CD14-positive monocyte (primary cell): ENCODE measurements at regions not wholly inside any gene's neighbourhood (a gene's known extent, or its start where the extent isn't known, plus 50 kb on each side); places are given as distances from the start of the nearest gene placed in this dataset.

Experiments used
- DNase-seq, 3 donors: peaks; one replicate each; pipeline ENCODE4 v3.0.0-alpha.2; 2011 to 2022
- H2AFZ ChIP-seq: 2 replicates; pipeline ENCODE4 v1.6.0; 2012; ENCODE audit warnings: mild to moderate bottlenecking, low read depth, low read length, inconsistent platforms; ENCODE audit not compliant: insufficient read depth, poor library complexity, severe bottlenecking
- H3K27ac ChIP-seq, 2 donors: 1 replicate in 1 of 2; 2 replicates in 1 of 2; pipeline ENCODE4 v1.5.1; 2012 to 2013; ENCODE audit warnings: low read length in 2 of 2, control low read depth in 1 of 2, inconsistent platforms in 1 of 2, low read depth in 1 of 2, mild to moderate bottlenecking in 1 of 2
- H3K27me3 ChIP-seq, 2 donors: one replicate each; pipeline versions ENCODE4 v1.6.0 to v1.6.1; 2011 to 2013; ENCODE audit warnings: low read length in 2 of 2; ENCODE audit not compliant: control insufficient read depth in 2 of 2, insufficient read depth in 2 of 2
- H3K36me3 ChIP-seq, 2 donors: replicated peaks in 1 of 2; 1 replicate in 1 of 2; 2 replicates in 1 of 2; pipeline versions ENCODE4 v1.5.1 to v1.6.1; 2012 to 2013; ENCODE audit warnings: low read length in 2 of 2, control low read depth in 1 of 2, inconsistent platforms in 1 of 2, mild to moderate bottlenecking in 1 of 2; ENCODE audit not compliant: insufficient read depth in 2 of 2, control insufficient read depth in 1 of 2
- H3K4me1 ChIP-seq, 2 donors: 1 replicate in 1 of 2; 2 replicates in 1 of 2; pipeline versions ENCODE4 v1.5.1 to v1.6.1; 2012 to 2013; ENCODE audit warnings: low read length in 2 of 2, control low read depth in 1 of 2, inconsistent platforms in 1 of 2, mild to moderate bottlenecking in 1 of 2, moderate library complexity in 1 of 2; ENCODE audit not compliant: insufficient read depth in 2 of 2, control insufficient read depth in 1 of 2
- H3K4me2 ChIP-seq: replicated peaks from 2 replicates; pipeline ENCODE3; 2012; ENCODE audit warnings: low read length, moderate library complexity, mild to moderate bottlenecking; ENCODE audit not compliant: poor library complexity, severe bottlenecking; ENCODE audit errors: extremely low read depth
- H3K4me3 ChIP-seq, 3 experiments: fragments of 200-600 bp in 1 of 3; sonication (generic) in 1 of 3; replicated peaks in 1 of 3; 1 replicate in 2 of 3; 2 replicates in 1 of 3; pipeline ENCODE4 v1.5.1; 2011 to 2013; ENCODE audit warnings: low read length in 3 of 3, mild to moderate bottlenecking in 3 of 3, control low read depth in 2 of 3, low read depth in 2 of 3, inconsistent platforms in 1 of 3, moderate library complexity in 1 of 3
- H3K79me2 ChIP-seq: 2 replicates; pipeline ENCODE4 v1.6.0; 2012; ENCODE audit warnings: mild to moderate bottlenecking, control low read depth, inconsistent platforms, low read length, moderate library complexity; ENCODE audit not compliant: insufficient read depth
- H3K9ac ChIP-seq: 2 replicates; pipeline ENCODE4 v1.6.0; 2017; ENCODE audit warnings: low read length, mild to moderate bottlenecking; ENCODE audit not compliant: insufficient read depth, poor library complexity, severe bottlenecking
- H3K9me3 ChIP-seq, 2 donors: replicated peaks in 1 of 2; 1 replicate in 1 of 2; 2 replicates in 1 of 2; pipeline versions ENCODE4 v1.5.1 to v1.6.1; 2012 to 2013; ENCODE audit warnings: low read length in 2 of 2, control low read depth in 1 of 2; ENCODE audit not compliant: control insufficient read depth in 1 of 2, insufficient read depth in 1 of 2
- H4K20me1 ChIP-seq: 2 replicates; pipeline ENCODE4 v1.6.0; 2012; ENCODE audit warnings: mild to moderate bottlenecking, low read length, control low read depth, moderate library complexity; ENCODE audit not compliant: insufficient read depth
- H3K27ac Mint-ChIP-seq, 7 donors: one replicate each; pipeline ENCODE4 v1.8.0; 2020; ENCODE audit warnings: mild to moderate bottlenecking in 7 of 7, mixed read lengths in 7 of 7, moderate library complexity in 6 of 7, inconsistent platforms in 2 of 7
- H3K27me3 Mint-ChIP-seq, 3 donors: one replicate each; pipeline ENCODE4 v1.8.0; 2021 to 2022; ENCODE audit warnings: low read depth in 3 of 3, mild to moderate bottlenecking in 3 of 3, mixed read lengths in 3 of 3, moderate library complexity in 3 of 3, inconsistent platforms in 1 of 3
- H3K36me3 Mint-ChIP-seq, 2 donors: one replicate each; pipeline ENCODE4 v1.8.0; 2020; ENCODE audit warnings: mixed read lengths in 2 of 2, inconsistent platforms in 1 of 2, mild to moderate bottlenecking in 1 of 2
- H3K4me1 Mint-ChIP-seq: one replicate; pipeline ENCODE4 v1.8.0; 2020; ENCODE audit warnings: mild to moderate bottlenecking, mixed read lengths
- H3K4me3 Mint-ChIP-seq, 2 donors: one replicate each; pipeline ENCODE4 v1.8.0; 2020; ENCODE audit warnings: mild to moderate bottlenecking in 2 of 2, mixed read lengths in 2 of 2, moderate library complexity in 1 of 2
- H3K9me3 Mint-ChIP-seq, 7 donors: one replicate each; pipeline ENCODE4 v1.8.0; 2020 to 2022; ENCODE audit warnings: mixed read lengths in 7 of 7, mild to moderate bottlenecking in 6 of 7, moderate library complexity in 6 of 7, inconsistent platforms in 2 of 7
- CTCF ChIP-seq: fragments of 200-600 bp; IDR thresholded peaks from one replicate; pipeline ENCODE4 v1.8.0; 2022; ENCODE audit warnings: antibody characterized with exemption, mild to moderate bottlenecking
- WGBS: methylation state at CpG from one replicate; pipeline ENCODE4 v1.1.5; 2013; ENCODE audit warnings: missing lambda C conversion rate; ENCODE audit not compliant: insufficient coverage; 5-methylcytosine and 5-hydroxymethylcytosine counted together
- intact Hi-C, 2 donors: fragments of 100-400 bp; cut with micrococcal nuclease; formaldehyde crosslinking; loops; one replicate each; pipeline versions ENCODE4 v1.15.0 to v1.15.1; 2023

GRCh38 chr3:194930377-194931204 is 244.9 kb downstream of the FAM43A start:
- Histone ChIP-seq H3K4me1 (peaks cover 63 to 64% of the 10 kb centered on the region in 2 donors), H3K9me3 (peaks cover 0 to 7% of the 10 kb centered on the region in 2 donors), H3K36me3 (no peaks in the 10 kb centered on the region), H3K27me3 (no peaks in the 10 kb centered on the region), H3K79me2 (no peaks in the 10 kb centered on the region), H3K9ac (no peak overlapping the region), H3K4me3 (peak overlapping the region in 1 of 3 experiments; percentile 13), H4K20me1 (no peaks in the 10 kb centered on the region), H2AFZ (no peak overlapping the region), H3K4me2 (peak overlapping the region; percentile 16), H3K27ac (peak overlapping the region; percentile 56 to 75)
- Mint-ChIP-seq H3K4me3 (no peak overlapping the region), H3K27ac (peak overlapping the region; percentile 59 to 94 (median 88)), H3K9me3 (peaks cover 0 to 4% (median 3%) of the 10 kb centered on the region in 7 donors), H3K27me3 (peaks cover 0 to 5% (median 0%) of the 10 kb centered on the region in 3 donors), H3K36me3 (peaks cover 0 to 3% of the 10 kb centered on the region in 2 donors), H3K4me1 (peaks cover 71% of the 10 kb centered on the region)
- WGBS = 35% methylated on average over 6 of the region's 9 CpGs
- intact Hi-C loops = loop anchor here (5.0 to 10.0 kb wide), 2 partner anchors 46 to 58 kb away; no protein-coding TSS in a partner anchor
- TF ChIP-seq CTCF = no peak
- DNase-seq = peak; percentile 64 to 75 (median 72)

- TF ChIP-seq CTCF = no peak
- H4K20me1 ChIP-seq = no peaks in the 10 kb centered on the region
- H3K9ac ChIP-seq = no peak overlapping the region
- H3K4me1 ChIP-seq = peaks cover 66 to 68% of the 10 kb centered on the region in 2 donors
- peaks cover 0 to 7% of the 10 kb centered on the region in 2 donors for H3K9me3 ChIP-seq
- H2AFZ ChIP-seq = no peak overlapping the region
- no peak overlapping the region for H3K27ac ChIP-seq
- peaks cover 0 to 4% (median 3%) of the 10 kb centered on the region in 7 donors for H3K9me3 Mint-ChIP-seq
- no peaks in the 10 kb centered on the region for H3K27me3 ChIP-seq
- H3K4me3 ChIP-seq = no peak overlapping the region
- WGBS = 100% methylated on average over 1 of the region's 4 CpGs
- peaks cover 0 to 5% (median 0%) of the 10 kb centered on the region in 3 donors for H3K27me3 Mint-ChIP-seq
- H3K36me3 Mint-ChIP-seq = peaks cover 0 to 3% of the 10 kb centered on the region in 2 donors
- H3K4me2 ChIP-seq = no peak overlapping the region
- peaks cover 72% of the 10 kb centered on the region for H3K4me1 Mint-ChIP-seq
- intact Hi-C loops = loop anchor here (5.0 to 10.0 kb wide), 2 partner anchors 47 to 59 kb away; no protein-coding TSS in a partner anchor
- H3K4me3 Mint-ChIP-seq = no peak overlapping the region
- DNase-seq = no peak
- no peaks in the 10 kb centered on the region for H3K79me2 ChIP-seq
- H3K36me3 ChIP-seq = no peaks in the 10 kb centered on the region
- H3K27ac Mint-ChIP-seq = peak overlapping the region in 5 of 7 donors; percentile 59 to 94 (median 69)
Measured at GRCh38 chr3:194931347-194931746, 245.7 kb downstream of the FAM43A start.
